CD4-positive, alpha-beta memory T cell (primary cell): ENCODE measurements at regions not wholly inside any gene's neighbourhood (a gene's known extent, or its start where the extent isn't known, plus 50 kb on each side); places are given as distances from the start of the nearest gene placed in this dataset.
"Not testable (repeated sequence)": the region's sequence is repeated elsewhere in the genome, so short reads cannot be mapped to it uniquely, and the experiment has no call there.

ENCODE experiments used
- CTCF ChIA-PET: fragments of 350-600 bp; sonication (Branson Sonifier 250); formaldehyde crosslinking; loops from one replicate; lab custom pipeline; 2021; ENCODE audit warnings: inconsistent platforms; ENCODE audit not compliant: partially characterized antibody; lab: Charles Lee
- POLR2A ChIA-PET: fragments of 350-600 bp; sonication (Branson Sonifier 250); formaldehyde crosslinking; loops from one replicate; lab custom pipeline; 2021; ENCODE audit not compliant: partially characterized antibody; lab: Charles Lee
- DNase-seq, 5 donors: peaks; one replicate each; pipeline versions ENCODE4 v3.0.0 to v3.0.0-alpha.2; 2020 to 2022; ENCODE audit warnings: mixed read lengths in 1 of 5
- H3K27ac ChIP-seq: one replicate; pipeline ENCODE4 v1.7.0; 2013; ENCODE audit warnings: low read depth, low read length
- H3K27me3 ChIP-seq: 2 replicates; pipeline ENCODE4 v1.7.0; 2013; ENCODE audit warnings: mild to moderate bottlenecking, low read length, moderate library complexity; ENCODE audit not compliant: insufficient read depth
- H3K36me3 ChIP-seq: 2 replicates; pipeline ENCODE4 v1.7.0; 2013; ENCODE audit warnings: mild to moderate bottlenecking, low read length, moderate library complexity; ENCODE audit not compliant: insufficient read depth
- H3K4me1 ChIP-seq: 2 replicates; pipeline ENCODE4 v1.7.0; 2013; ENCODE audit warnings: mild to moderate bottlenecking, low read length, moderate library complexity; ENCODE audit not compliant: insufficient read depth
- H3K4me3 ChIP-seq, 2 donors: one replicate each; pipeline ENCODE4 v1.7.0; 2013; ENCODE audit warnings: low read length in 2 of 2, mild to moderate bottlenecking in 1 of 2
- H3K9me3 ChIP-seq, 2 donors: one replicate each; pipeline ENCODE4 v1.7.0; 2013; ENCODE audit warnings: low read length in 2 of 2, control low read depth in 1 of 2; ENCODE audit not compliant: control insufficient read depth in 1 of 2
- H3K27ac Mint-ChIP-seq, 7 donors: one replicate each; pipeline ENCODE4 v1.8.0; 2020 to 2021; ENCODE audit warnings: mixed read lengths in 7 of 7, mild to moderate bottlenecking in 6 of 7, inconsistent platforms in 3 of 7, moderate library complexity in 3 of 7
- H3K27me3 Mint-ChIP-seq, 2 donors: one replicate each; pipeline ENCODE4 v1.8.0; 2020 to 2021; ENCODE audit warnings: mixed read lengths in 2 of 2
- H3K36me3 Mint-ChIP-seq, 2 donors: one replicate each; pipeline ENCODE4 v1.8.0; 2020 to 2021; ENCODE audit warnings: mixed read lengths in 2 of 2, inconsistent platforms in 1 of 2, mild to moderate bottlenecking in 1 of 2
- H3K4me1 Mint-ChIP-seq, 4 donors: one replicate each; pipeline ENCODE4 v1.8.0; 2020 to 2021; ENCODE audit warnings: mixed read lengths in 4 of 4, mild to moderate bottlenecking in 1 of 4
- H3K4me3 Mint-ChIP-seq, 8 donors: one replicate each; pipeline ENCODE4 v1.8.0; 2020 to 2021; ENCODE audit warnings: mixed read lengths in 8 of 8, mild to moderate bottlenecking in 7 of 8, moderate library complexity in 6 of 8, inconsistent platforms in 3 of 8
- H3K9me3 Mint-ChIP-seq, 8 donors: one replicate each; pipeline ENCODE4 v1.8.0; 2020 to 2021; ENCODE audit warnings: mixed read lengths in 8 of 8, mild to moderate bottlenecking in 5 of 8, inconsistent platforms in 3 of 8, moderate library complexity in 1 of 8
- intact Hi-C: fragments of 100-400 bp; cut with micrococcal nuclease; formaldehyde crosslinking; loops from one replicate; pipeline ENCODE4 v1.15.1; 2023

DNA sequence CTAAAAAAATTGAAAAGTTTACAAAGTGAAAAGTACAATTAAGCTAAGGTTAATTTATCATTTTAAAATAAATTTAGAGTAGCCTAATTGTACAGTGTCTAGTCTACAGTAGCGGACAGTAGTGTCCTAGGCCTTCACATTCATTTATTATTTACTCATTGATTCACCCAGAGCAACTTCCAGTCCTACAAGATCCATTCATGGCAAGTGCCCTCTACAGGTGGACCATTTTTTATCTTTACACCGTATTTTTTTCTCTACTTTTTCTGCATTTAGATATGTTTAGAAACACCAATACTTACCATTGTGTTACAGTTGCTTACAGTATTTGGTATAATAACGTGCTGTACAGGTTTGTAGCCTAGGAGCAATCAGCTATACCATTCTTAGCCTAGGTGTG is 84.1 kb downstream of the TSN start:
- Histone ChIP-seq H3K27me3 (no peaks in the 10 kb centered on the region), H3K9me3 (no peaks in the 10 kb centered on the region), H3K27ac (no peak overlapping the region), H3K4me3 (no peak overlapping the region), H3K36me3 (no peaks in the 10 kb centered on the region), H3K4me1 (no peaks in the 10 kb centered on the region)
- H3K4me3 Mint-ChIP-seq = no peak overlapping the region
- no peaks in the 10 kb centered on the region for H3K36me3 Mint-ChIP-seq
- intact Hi-C loops = no loop called here
- DNase-seq = no peak
- no peaks in the 10 kb centered on the region for H3K9me3 Mint-ChIP-seq
- POLR2A ChIA-PET = no interaction called here
- CTCF ChIA-PET = no interaction called here
- H3K4me1 Mint-ChIP-seq = no peaks in the 10 kb centered on the region
- peaks cover 4 to 8% of the 10 kb centered on the region in 2 donors for H3K27me3 Mint-ChIP-seq
- H3K27ac Mint-ChIP-seq = no peak overlapping the region

DNA sequence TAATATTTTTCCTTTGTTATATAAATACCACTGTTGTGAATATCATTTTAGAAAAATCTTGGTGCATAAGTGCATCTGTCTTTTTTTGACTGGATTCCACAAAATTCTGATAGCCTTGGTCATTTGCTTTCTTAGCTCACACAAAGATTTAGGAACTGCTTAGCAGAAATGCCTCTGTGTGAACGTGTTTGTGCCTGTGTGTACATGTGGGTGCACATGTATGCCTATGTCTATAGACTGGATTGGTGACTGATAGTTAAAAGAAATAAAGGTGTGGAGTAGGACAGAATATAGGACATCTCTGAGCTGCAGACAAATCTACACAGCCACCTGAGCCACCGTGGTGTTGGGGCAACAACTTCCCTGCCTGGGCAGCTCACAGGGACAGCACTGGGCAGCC is 93.8 kb downstream of the TSN start:
- Mint-ChIP-seq H3K4me3 (no peak overlapping the region), H3K27ac (no peak overlapping the region), H3K27me3 (peaks cover 7 to 12% of the 10 kb centered on the region in 2 donors), H3K36me3 (peaks cover 0 to 2% of the 10 kb centered on the region in 2 donors), H3K4me1 (no peaks in the 10 kb centered on the region), H3K9me3 (peaks cover 0 to 4% (median 0%) of the 10 kb centered on the region in 8 donors)
- no peak overlapping the region for H3K27ac ChIP-seq
- CTCF ChIA-PET = no interaction called here
- POLR2A ChIA-PET = no interaction called here
- H3K4me3 ChIP-seq = no peak overlapping the region
- no peaks in the 10 kb centered on the region for H3K4me1 ChIP-seq
- intact Hi-C loops = no loop called here
- no peaks in the 10 kb centered on the region for H3K36me3 ChIP-seq
- no peak for DNase-seq
- no peaks in the 10 kb centered on the region for H3K9me3 ChIP-seq
- H3K27me3 ChIP-seq = no peaks in the 10 kb centered on the region

DNA sequence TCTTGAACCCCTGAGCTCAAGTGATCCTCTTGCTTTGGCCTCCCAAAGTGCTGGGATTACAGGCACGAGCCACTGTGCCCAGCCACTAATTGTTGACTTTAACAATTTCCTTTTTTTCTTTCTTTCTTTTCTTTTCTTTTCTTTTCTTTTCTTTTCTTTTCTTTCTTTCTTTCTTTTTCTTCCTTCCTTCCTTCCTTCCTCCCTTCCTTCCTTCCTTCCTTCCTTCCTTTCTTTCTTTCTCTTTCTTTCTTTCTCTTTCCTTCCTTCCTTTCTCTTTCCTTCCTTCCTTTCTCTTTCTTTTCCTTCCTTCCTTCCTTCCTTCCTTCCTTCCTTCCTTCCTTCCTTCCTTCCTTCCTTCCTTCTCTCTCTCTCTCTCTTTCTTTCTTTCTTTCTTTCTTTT is 97.7 kb downstream of the TSN start:
- POLR2A ChIA-PET, CTCF ChIA-PET, H3K27ac Mint-ChIP-seq: not testable (repeated sequence)

DNA sequence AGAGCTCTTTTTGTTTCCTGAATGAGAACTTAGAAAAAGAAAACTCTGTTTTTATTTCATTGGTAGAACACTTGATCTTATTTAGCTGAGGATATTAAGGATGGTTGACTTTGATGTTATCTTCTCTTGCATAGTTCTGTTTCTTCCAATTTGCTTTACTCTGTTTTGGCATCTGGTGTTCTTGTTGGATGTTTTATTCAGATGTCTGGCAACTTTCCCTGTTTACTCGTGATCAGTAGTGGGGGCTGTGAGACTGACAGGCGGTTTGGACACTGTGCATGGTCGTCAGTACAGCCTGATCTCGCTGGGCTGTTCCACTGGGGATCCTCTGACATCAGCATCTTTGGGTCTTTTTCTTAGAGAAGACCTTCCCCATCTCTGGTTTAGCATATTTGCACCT is 100.1 kb downstream of the TSN start:
- Mint-ChIP-seq H3K9me3 (peaks cover 0 to 10% (median 6%) of the 10 kb centered on the region in 8 donors), H3K27ac (no peak overlapping the region), H3K4me1 (no peaks in the 10 kb centered on the region), H3K4me3 (no peak overlapping the region), H3K36me3 (peaks cover 0 to 2% of the 10 kb centered on the region in 2 donors), H3K27me3 (peaks cover 5 to 16% of the 10 kb centered on the region in 2 donors)
- no peaks in the 10 kb centered on the region for H3K36me3 ChIP-seq
- POLR2A ChIA-PET = no interaction called here
- H3K27me3 ChIP-seq = no peaks in the 10 kb centered on the region
- CTCF ChIA-PET = no interaction called here
- intact Hi-C loops = no loop called here
- H3K9me3 ChIP-seq = no peaks in the 10 kb centered on the region
- H3K27ac ChIP-seq = no peak overlapping the region
- H3K4me3 ChIP-seq = no peak overlapping the region
- H3K4me1 ChIP-seq = no peaks in the 10 kb centered on the region
- no peak for DNase-seq

More for the DNA sequence above, 97.7 kb downstream of the TSN start:
- H3K9me3 ChIP-seq, H3K9me3 Mint-ChIP-seq, H3K4me1 Mint-ChIP-seq, DNase-seq, H3K27me3 ChIP-seq, H3K4me1 ChIP-seq, H3K27ac ChIP-seq, H3K4me3 Mint-ChIP-seq, H3K4me3 ChIP-seq, H3K36me3 Mint-ChIP-seq, intact Hi-C loops, H3K36me3 ChIP-seq: not testable (repeated sequence)
- H3K27me3 Mint-ChIP-seq = peaks cover 5 to 11% of the 10 kb centered on the region in 2 donors

DNA sequence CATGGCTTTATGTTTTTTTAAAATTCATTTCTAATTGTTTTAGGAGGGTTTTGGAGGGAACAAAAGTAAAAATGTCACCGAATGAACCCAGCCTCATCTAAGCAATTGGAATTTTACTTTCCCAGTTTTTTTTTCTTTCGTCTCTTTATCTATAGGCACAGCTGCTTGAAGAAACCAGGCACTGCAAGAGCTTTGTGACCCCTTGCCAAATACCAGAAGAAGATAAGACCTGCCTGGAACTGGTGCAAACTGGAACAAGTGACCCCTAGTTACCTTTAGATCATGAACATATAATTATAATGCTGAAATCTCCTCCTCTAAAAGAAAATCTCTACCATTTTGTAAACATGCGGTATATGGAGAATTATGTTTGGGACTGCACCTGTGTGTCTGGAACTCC is 100.9 kb downstream of the TSN start:
- no peak overlapping the region for H3K27ac Mint-ChIP-seq
- peaks cover 0 to 12% (median 6%) of the 10 kb centered on the region in 8 donors for H3K9me3 Mint-ChIP-seq
- H3K4me3 Mint-ChIP-seq = no peak overlapping the region
- no peaks in the 10 kb centered on the region for H3K4me1 ChIP-seq
- peaks cover 9 to 25% of the 10 kb centered on the region in 2 donors for H3K27me3 Mint-ChIP-seq
- no peak for DNase-seq
- no peaks in the 10 kb centered on the region for H3K27me3 ChIP-seq
- H3K36me3 ChIP-seq = no peaks in the 10 kb centered on the region
- peaks cover 0 to 2% of the 10 kb centered on the region in 2 donors for H3K36me3 Mint-ChIP-seq
- ChIA-PET POLR2A (no interaction called here), CTCF (no interaction called here)
- intact Hi-C loops = no loop called here
- no peaks in the 10 kb centered on the region for H3K9me3 ChIP-seq
- H3K27ac ChIP-seq = no peak overlapping the region
- no peak overlapping the region for H3K4me3 ChIP-seq
- no peaks in the 10 kb centered on the region for H3K4me1 Mint-ChIP-seq

DNA sequence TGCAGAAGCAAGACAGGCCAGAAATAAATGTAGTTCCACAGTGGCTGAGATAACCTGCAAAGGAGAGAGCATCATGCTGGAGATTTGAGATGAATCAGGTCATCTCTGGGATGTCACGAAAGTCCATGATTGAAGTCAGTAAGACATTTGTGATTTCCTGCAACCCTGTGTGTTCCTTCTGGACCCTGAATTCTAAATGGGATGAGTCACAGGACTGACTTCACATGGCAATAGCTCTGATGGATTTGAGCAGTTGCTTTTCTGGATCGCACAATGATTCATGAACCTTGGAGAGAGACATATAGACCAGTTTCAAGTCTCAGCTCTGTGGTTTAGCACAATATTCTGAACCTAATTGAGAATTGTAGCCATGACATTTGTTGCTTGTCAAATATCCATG is 102.9 kb downstream of the TSN start:
- no peaks in the 10 kb centered on the region for H3K36me3 Mint-ChIP-seq
- H3K4me1 Mint-ChIP-seq = no peaks in the 10 kb centered on the region
- no peaks in the 10 kb centered on the region for H3K4me1 ChIP-seq
- no peak overlapping the region for H3K27ac Mint-ChIP-seq
- intact Hi-C loops = no loop called here
- ChIA-PET POLR2A (no interaction called here), CTCF (no interaction called here)
- H3K9me3 ChIP-seq = no peaks in the 10 kb centered on the region
- H3K27ac ChIP-seq = no peak overlapping the region
- no peak overlapping the region for H3K4me3 ChIP-seq
- DNase-seq = no peak
- peaks cover 0 to 14% (median 10%) of the 10 kb centered on the region in 8 donors for H3K9me3 Mint-ChIP-seq
- no peaks in the 10 kb centered on the region for H3K27me3 ChIP-seq
- no peaks in the 10 kb centered on the region for H3K36me3 ChIP-seq
- H3K27me3 Mint-ChIP-seq = peaks cover 13 to 31% of the 10 kb centered on the region in 2 donors
- no peak overlapping the region for H3K4me3 Mint-ChIP-seq

DNA sequence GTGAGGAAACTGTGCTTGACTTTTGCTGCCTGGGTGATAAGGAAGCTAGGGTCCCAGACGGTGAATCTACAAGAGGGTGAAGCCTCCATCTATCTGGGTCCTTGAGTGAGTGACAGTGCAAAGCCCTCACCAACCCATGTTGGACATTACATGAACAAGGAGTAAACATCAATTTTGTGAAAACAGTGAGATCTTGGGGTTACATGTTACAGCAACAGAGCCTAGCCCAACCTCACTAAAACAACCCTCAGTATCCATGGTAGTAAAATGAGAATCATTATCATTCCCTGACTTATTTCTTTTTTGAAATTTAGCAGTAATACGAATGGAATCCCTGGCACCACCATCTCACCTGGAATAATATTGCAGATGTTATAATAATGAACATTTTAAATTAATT is 103.4 kb downstream of the TSN start:
- peaks cover 15 to 32% of the 10 kb centered on the region in 2 donors for H3K27me3 Mint-ChIP-seq
- H3K9me3 ChIP-seq = no peaks in the 10 kb centered on the region
- no peaks in the 10 kb centered on the region for H3K4me1 ChIP-seq
- ChIA-PET POLR2A (no interaction called here), CTCF (no interaction called here)
- H3K9me3 Mint-ChIP-seq = peaks cover 0 to 15% (median 11%) of the 10 kb centered on the region in 8 donors
- no peak overlapping the region for H3K27ac Mint-ChIP-seq
- H3K36me3 ChIP-seq = no peaks in the 10 kb centered on the region
- H3K27me3 ChIP-seq = no peaks in the 10 kb centered on the region
- intact Hi-C loops = no loop called here
- H3K4me1 Mint-ChIP-seq = no peaks in the 10 kb centered on the region
- DNase-seq = no peak
- no peaks in the 10 kb centered on the region for H3K36me3 Mint-ChIP-seq
- H3K4me3 Mint-ChIP-seq = no peak overlapping the region
- no peak overlapping the region for H3K27ac ChIP-seq
- H3K4me3 ChIP-seq = no peak overlapping the region
